ENCODE measurements at regions not wholly inside any gene's neighbourhood (a gene's known extent, or its start where the extent isn't known, plus 50 kb on each side); places are given as distances from the start of the nearest gene placed in this dataset.

- no peak for TF ChIP-seq EZH2 (IDR thresholded peaks at IDR 0.05; ENCODE audit: borderline replicate concordance, low read depth, low read length, severe bottlenecking)
- no peak for TF ChIP-seq POLR2A (IDR thresholded peaks at IDR 0.05; ENCODE audit: low read depth, low read length)
- no peak for TF ChIP-seq CTCF (IDR thresholded peaks at IDR 0.05; ENCODE audit: extremely low read depth in 1 of 2, insufficient read depth in 1 of 2, low read depth in 1 of 2, low read length in 2 of 2)
These were observed 58.9 kb upstream of the MAGI1 start for GRCh38 chr3:66097647-66098046.
